Inflammatory macrophage (primary cell): ENCODE measurements at regions not wholly inside any gene's neighbourhood (a gene's known extent, or its start where the extent isn't known, plus 50 kb on each side); places are given as distances from the start of the nearest gene placed in this dataset.

ENCODE experiments used
- DNase-seq, 2 donors: peaks; one replicate each; pipeline ENCODE4 v3.0.0-alpha.2; 2020 to 2022

GRCh38 chr4:58935332-58935731 is 1825.1 kb upstream of the IGFBP7 start:
- DNase-seq, result no peak

GRCh38 chr4:58936436-58936835 is 1826.3 kb upstream of the IGFBP7 start:
- no peak for DNase-seq

DNA sequence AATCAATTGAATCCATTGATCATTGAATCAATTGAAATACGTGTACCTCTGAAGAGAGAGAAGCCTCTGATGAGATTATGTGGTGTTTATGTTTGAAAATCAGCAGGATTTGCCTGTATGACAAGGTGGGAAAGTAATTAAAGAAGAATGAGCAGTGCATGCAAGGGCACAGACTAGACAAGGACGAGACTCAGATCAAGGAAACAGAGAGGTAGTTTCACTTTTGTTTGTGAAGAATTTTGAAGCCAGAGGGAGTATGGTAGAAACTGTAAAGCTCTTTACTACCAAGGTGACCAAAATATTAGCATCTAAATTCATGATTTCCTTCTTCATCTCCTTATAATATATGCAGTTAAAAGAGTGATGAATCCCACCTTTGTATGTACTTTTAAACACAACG is 1830.0 kb upstream of the IGFBP7 start:
- DNase-seq, result no peak

DNA sequence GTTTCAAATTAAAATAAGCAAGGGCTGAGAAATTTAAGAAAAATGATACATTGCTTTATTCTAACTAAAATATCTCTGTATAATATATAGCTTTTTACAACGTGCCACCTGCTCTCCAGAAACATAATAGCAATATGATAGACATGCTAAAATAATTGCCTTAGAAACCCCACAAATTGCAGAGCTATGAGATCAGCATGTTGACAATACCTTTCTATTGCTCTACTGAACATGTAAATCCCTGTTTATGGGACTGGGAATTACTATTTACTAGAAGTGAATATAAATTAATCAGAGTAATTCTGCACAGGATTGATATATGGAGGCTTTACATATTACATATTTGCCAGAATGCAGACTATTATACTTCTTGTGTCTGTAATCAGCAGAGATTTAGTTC is 1831.1 kb upstream of the IGFBP7 start:
- no peak for DNase-seq

- no peak for DNase-seq
Measured at GRCh38 chr4:58953575-58953974, 1843.4 kb upstream of the IGFBP7 start.

DNA sequence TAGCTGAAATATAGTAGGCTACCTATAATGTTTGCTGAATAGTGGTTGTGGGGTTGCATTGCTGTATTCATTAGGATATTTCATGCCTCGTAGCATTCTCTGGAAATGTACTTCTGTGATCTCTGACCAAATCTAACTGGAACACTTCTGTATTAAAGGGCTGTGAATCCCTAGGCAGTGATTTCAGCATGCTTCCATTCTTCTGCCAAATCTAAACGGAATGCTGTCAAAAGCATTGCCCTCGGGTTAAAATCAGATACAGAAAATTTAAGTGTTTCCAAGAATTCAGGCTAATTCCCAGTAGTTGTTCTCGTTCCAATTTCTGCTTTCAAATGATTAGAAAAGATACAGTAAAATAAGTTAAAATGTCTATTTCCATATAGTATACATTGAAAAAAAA is 1847.5 kb upstream of the IGFBP7 start:
- DNase-seq, result no peak

GRCh38 chr4:58961283-58961682 is 1851.1 kb upstream of the IGFBP7 start:
- no peak for DNase-seq

- no peak for DNase-seq
Measured at GRCh38 chr4:58961925-58962324, 1851.7 kb upstream of the IGFBP7 start.

DNA sequence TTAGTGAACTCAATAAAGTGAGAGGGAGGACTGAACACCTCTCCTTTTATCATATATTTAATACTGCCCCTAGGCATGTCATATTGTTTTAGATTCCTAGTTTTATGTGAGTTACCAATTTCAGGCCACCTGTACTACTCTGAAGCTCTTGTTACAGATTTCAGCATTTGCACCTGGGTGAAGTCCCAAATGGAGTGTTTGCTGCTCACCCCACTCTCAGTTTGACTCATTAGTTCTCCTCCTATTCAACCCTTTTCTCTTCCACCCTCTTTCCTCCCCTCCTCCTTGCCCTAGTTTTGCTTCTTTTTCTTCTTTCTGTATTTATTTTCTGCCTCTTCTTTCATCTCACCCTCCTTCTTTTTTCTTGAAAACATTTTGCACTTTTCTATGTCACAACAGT is 1852.2 kb upstream of the IGFBP7 start:
- no peak for DNase-seq

DNA sequence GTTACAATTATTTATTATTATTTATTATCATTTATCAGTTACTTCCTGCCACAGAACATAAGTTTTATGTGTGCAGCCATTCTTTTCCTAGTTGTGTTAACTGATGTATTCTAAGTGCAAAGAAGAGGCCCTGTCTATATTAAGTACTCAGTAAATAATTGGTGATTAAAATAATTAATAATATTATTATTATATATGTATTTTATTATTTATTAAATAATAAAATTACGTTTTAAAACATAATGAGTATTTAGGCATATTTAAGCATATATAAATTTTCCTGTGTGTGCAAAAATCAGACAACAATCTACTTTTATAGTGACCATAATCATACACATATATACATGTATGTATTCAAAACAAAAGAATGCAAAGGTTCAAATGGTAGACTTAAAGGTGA is 1871.6 kb upstream of the IGFBP7 start:
- no peak for DNase-seq

- no peak for DNase-seq
Measured at GRCh38 chr4:58983887-58984286, 1873.7 kb upstream of the IGFBP7 start.

- DNase-seq, result no peak
Measured at GRCh38 chr4:59002148-59002547, 1892.0 kb upstream of the IGFBP7 start.

DNA sequence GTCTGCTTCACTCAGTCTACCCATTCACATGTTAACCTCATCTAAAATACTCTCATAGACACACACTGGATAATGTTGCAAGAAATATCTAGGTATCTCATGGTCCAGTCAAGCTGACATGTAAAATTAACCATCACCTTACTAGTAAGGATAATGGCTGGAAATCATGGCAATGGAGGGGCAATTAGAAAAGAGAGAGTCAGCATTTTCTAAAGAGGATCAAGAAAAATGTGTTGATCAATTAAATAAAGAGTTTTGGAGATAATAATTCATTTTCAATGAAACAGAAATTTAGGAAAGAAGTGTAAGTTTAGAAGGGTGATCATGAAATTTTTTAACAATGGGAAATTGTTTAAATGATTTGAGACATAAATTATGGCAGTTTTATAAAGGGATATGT is 1914.1 kb upstream of the IGFBP7 start:
- no peak for DNase-seq

- no peak for DNase-seq
Measured at GRCh38 chr4:59037812-59038211, 1927.6 kb upstream of the IGFBP7 start.

DNA sequence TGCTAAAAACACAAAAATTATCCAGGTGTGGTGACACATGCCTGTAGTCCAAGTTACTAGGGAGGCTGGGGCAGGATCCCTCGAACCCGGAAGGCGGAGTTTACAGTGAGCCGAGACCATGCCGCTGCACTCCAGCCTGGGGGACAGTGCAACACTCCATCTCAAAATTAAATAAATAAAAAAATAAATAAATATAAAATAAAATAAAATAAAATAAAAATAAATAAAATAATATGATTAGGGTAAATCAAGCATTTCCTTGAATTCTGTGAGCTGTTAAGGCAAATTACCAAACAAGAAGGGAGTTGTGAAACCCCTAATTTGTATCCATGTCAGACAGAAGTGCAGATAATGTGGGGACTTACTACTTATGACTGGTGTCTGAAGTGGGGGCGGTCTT is 1928.9 kb upstream of the IGFBP7 start:
- DNase-seq, result no peak

- DNase-seq, result no peak
Measured at GRCh38 chr4:59044286-59044900, 1934.2 kb upstream of the IGFBP7 start.

DNA sequence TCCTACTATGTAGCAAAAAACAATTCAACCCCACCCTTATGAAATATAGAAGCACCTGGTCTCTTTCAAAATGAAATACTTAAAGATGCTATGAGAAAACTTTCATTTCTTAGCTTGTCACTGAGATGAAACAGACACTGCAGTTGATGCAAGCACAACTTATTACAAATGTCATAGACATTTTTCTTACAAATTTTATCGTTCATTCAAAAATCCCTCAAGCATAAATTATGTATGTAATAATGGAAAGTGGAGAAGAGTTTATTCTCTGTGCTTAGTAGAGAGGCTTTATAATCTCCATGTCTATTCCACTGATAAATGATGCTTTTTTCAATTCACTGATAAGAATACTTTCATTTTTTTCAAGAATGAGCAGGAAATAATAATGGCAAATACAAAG is 1943.9 kb upstream of the IGFBP7 start:
- no peak for DNase-seq

DNA sequence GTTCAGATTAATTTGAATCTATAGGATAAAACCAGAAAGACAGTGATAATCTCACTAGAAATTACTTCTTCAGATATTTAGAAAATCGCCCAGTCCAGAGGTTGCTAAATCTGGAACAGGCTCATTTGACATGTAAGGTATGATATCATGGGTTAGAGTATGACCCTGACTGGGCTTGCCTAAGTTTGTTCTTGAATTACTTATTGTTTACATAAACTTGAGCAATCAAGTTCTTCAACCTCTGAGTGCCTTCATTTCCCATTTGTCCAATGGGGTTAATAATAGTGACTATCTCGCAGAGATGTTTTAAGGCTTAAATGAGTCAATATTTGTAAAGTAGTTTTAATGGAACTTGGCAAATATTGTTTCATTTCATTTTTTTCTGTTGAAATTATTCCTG is 1947.6 kb upstream of the IGFBP7 start:
- no peak for DNase-seq

- DNase-seq, result no peak
Measured at GRCh38 chr4:59058543-59058942, 1948.4 kb upstream of the IGFBP7 start.

DNA sequence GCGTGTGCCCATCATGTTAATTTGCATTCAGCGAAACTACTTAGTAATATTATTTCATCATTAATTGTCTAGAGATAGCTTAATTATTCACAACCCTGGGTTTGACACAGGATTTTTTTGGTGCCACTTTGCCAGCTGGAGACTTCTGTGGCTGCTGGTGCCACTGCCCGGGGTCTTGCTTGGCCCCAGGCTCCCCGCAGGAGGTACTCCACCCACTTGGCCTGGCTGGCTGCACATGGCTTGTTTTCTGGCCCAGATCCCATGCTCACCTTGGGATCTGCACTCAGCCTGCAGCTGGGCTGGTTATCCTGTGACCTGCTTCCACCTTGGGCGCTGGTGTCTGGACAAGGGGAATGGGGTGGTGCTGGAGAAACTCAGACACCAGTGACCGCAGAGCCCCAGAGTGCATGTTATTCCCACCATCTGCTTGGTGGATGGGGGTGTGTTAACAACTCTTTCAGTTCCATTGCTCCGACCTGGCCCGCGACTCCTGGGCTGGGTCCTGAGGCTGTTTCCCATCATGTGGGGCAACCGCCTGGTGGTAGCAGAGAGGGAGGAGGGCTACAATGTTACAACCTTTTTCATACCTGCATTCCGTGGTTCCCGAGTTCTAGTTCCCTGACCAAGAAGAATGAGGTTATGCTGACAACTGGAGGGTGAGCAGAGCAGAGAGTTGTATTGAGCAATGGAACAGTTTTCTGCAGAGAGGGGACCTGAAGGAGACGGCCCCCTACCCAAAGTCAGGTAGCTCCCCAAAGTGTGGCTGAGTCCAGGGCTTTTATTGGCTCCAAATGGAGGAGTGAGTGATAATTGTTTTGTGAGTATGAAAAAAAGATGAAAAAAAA is 1950.0 kb upstream of the IGFBP7 start:
- DNase-seq, result no peak

DNA sequence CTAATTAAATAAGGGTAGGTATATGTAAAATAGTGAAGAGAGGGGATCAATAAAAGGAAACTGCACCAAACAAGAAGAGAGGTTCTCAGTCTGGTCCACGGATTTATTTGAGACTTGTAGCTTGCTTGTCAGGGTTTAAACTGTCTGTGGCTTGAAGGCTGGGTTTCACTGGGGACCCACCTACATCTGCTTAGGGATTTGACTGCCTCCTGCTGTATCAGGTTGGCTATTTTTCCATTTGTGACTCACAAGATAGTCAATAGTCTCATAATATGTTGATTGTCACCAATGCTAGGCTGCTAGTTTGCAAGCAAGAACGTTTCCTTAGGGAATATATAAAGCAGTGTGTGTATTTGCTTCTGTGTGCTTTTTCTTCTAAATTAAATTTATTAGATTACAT is 1950.7 kb upstream of the IGFBP7 start:
- no peak for DNase-seq

GRCh38 chr4:59063015-59063720 is 1953.0 kb upstream of the IGFBP7 start:
- no peak for DNase-seq

- DNase-seq, result no peak
Measured at GRCh38 chr4:59068722-59069418, 1958.7 kb upstream of the IGFBP7 start.
